GM21447 (cell line): ENCODE measurements at regions not wholly inside any gene's neighbourhood (a gene's known extent, or its start where the extent isn't known, plus 50 kb on each side); places are given as distances from the start of the nearest gene placed in this dataset.

Source experiments
- ATAC-seq: cut with Tn5 transposase; IDR thresholded peaks from one replicate; pipeline ENCODE4 v1.9.1; 2021; ENCODE audit not compliant: unreplicated experiment

DNA sequence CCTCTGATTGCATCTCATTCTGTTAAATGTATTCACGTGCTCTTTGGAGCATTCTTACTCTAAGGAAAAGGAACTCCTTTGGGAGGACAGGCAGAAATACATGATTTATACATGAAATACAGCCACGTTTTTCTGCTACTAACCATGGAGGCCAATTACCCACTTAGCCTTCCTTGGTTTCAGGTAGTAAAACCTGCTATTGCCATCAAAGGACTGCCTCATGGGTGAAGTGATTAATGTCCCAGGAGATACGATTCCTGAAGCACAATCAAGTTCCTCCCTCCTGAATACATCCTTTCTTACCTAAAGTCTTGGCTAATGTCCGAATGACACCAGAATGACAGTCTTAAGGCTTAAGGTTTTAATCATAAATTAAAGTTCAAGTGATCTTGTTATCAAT, 58.5 kb upstream of the PIK3CG start:
- no peak for ATAC-seq

DNA sequence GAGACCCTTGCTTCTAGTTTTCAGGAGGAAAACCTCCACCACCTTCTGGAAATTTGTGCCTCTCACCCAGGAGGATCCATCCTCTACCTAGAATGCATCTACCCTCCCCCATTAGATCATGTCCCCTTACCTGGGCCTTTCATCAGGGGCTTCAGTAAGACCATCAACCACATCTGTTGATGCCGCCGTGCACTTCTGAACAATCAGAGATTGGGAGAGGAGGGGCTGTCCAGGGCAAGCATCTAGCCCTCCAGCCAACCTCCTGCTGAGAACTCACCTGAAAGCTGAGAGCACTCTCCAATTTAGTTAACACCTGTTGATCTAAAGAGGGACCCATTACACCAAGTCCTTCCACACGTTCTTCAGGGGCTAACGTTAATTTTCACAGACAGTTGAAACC, 57.6 kb upstream of the PIK3CG start:
- ATAC-seq: no peak

DNA sequence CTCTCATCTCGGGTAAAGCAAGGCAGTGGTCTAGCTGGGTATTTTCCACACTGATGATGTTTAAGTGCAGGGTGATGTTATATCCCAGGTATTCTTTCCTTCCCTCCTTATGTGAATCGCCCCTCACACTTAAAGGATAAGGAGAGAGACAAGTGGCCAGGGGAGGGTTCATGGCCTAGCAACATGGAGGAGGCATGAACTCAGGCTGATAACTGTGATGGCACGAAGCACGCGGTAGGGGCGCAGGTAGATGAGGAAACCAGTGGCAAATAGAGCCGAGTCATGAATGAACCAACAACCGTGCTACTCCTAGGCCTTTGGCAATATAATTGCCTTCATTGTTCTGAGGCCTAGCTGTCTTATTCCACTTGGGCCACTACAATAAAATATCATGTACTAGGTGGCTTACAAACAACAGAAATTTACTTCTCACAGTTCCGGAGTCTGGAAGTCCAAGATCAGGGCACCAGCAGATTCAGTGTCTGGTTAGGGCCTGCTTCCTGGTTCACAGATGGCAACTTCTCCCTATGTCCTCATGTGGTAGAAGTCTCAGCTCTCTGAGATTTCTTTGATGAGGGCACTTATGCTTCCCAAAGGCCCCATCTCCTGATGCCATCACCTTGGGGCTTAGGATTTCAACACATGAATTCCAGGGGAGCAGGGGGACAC, 56.0 kb upstream of the PIK3CG start:
- no peak for ATAC-seq

DNA sequence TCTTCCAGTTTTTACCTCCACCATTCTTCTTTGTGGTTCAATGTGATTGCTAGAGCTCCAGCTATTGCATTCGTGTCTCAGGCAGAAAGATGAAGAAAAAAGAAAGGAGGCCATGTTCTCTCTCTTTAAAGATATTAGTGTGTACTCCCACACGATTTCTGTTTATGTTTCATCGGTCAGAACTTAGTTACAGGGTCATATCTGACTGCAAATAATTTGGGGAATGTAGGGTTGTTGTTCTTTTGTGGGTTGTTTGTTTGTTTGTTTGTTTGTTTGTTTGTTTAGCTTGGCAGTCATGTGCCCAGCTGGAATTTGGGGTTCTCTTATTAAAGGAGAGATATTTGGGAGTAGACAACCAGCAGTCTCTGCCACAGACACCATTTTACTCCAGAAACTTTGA, 53.6 kb upstream of the PIK3CG start:
- no peak for ATAC-seq

DNA sequence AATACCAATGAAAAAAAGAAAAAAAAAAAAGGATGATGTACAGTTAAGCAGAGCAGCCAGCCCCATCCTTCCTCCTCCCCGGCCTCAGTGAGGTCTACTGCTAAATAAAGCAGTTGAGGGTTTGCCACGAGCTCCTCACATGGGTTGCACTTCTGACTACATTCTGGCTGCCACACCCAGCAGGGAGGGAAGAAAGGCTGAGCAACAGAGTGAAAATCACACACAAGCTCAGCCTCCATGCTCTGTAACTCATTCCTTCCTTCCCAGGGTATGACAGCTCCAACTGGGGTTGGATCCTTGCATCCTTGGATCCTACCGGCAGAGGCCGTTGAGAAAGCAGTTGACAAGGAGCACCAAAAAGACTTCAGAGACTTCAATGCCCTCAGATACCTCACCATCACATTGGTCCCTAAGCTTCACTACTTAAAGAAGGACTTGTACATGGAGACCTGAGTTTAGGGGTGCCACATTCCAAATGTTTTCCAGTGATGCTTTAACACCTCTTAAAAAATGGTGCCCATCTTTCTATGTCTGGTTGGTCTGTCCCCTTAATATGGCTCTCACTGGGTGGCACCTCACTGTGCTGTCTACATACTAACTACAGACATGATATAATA, 52.9 kb upstream of the PIK3CG start:
- no peak for ATAC-seq

DNA sequence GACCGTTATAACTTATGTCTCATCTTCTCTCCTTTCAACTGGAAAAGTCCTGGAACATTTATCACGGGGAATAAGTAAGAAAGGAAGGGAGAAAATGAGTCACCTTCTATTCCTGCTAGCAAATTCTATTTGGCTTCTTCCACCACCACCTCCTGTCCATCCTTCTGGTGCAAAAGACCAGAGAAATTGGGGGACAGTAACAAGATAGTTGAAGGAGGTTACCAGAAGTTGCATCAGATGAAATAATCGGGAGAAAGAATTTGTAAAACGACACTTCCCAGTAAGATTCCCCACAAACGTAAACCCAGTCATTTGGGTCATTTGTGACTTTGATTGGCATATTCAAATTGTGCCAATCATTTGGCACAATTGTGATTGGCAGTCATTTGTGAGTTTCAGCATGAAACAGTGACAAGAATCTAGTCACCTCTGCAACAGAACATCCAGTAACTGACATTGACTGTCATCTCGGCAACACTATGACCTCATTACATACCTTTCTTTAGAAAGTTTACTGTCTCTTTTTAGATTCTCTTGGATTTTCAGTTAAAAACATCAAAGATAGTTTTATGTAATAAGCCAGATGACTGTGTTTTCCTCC, 51.3 kb upstream of the PIK3CG start:
- no peak for ATAC-seq

DNA sequence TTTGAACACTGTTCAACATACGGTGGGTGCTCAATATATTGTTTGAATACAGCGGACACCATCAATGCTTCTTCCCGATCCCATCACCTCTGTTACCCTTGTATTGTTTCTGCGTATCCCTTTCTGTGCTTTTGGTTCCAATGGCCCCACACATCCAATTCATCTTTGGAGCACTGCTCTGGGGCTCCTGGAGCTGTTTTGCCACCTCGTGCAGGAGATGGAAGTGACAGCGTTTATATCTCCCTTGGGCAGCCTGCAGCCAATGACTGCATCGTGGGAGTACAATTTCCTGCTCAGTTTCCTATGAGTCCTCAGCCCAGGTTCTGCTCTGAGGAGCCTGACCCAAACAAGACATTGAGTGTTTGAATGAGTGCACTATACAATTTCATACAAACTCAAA, 50.2 kb upstream of the PIK3CG start:
- no peak for ATAC-seq
